ENCODE measurements at regions not wholly inside any gene's neighbourhood (a gene's known extent, or its start where the extent isn't known, plus 50 kb on each side); places are given as distances from the start of the nearest gene placed in this dataset.

DNA sequence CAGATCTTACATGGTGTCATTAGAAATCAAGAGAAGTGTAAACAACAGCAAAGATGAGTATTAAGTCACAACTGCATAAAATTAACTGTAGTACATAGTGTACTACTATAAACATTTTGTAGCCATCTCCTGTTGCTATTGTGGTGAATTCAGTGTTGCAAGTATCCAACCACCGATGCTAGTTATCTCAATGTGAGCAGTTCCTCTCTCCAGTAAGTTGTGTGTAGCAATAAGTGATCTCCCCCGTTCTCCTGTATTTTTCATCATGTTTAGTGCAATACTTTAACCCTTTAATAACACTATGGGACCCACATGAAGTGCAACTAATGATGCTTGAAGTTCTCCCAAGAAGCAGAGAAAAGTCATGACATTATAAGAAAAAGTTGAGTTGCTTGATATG, 264.7 kb upstream of the KCNH8 start:
- no peak for DNase-seq (ENCODE audit: low read depth)

DNA sequence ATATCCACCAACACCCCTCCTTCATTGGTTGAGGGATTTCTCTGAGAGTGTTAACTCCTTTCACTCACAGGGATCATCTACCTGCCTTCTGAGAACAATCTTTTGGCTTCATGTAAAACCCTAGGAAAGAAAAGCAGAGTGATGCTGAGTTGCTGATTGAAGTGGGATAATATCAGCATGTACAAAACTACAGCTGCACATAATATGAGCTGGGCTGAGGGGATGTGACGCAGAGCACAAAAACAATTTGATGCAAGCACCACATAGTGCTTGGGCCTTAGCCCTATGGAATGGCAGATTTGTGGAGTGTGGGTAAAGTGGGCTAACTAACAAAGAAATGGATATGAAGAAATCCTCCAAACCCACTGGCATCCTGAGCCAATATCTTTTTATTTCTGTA, 267.6 kb upstream of the KCNH8 start:
- DNase-seq (ENCODE audit: low read depth): no peak

DNA sequence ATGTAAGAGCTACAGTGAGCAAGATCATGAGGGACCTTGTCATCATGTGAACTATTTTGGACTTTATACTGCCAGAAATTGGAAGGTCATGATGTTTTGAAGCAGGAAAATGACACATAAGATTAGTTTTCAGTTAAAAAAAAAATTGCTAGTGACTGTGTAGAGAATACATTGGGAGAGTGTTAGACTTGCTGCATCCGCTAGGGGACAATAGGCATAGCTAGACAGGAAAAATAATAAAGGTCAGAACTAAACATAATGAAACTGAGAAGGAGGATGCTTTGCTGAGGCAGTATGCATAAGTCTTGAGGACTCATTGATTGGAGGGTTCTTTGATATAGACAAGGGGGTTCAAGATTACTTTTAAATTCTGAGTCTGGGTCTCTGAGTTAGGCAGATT, 275.8 kb upstream of the KCNH8 start:
- no peak for DNase-seq (ENCODE audit: low read depth)

DNA sequence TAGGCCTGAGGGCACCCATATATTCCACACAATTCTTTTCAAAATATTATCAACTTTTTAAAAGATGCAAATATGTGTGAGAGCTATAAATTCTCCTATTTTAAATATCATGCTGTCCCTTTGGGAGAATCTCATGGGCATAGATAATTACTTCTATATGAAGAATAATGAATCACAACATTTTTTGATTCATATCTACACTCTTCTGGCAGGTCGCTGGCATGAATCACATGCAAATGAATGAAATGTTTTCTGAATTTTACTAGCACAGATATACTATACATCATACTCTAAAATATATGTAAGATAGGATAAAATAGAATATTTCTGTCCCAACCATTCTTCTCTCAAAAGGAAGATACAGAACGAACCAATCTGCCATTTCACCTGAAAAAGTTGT, 277.7 kb upstream of the KCNH8 start:
- no peak for DNase-seq (ENCODE audit: low read depth)

DNA sequence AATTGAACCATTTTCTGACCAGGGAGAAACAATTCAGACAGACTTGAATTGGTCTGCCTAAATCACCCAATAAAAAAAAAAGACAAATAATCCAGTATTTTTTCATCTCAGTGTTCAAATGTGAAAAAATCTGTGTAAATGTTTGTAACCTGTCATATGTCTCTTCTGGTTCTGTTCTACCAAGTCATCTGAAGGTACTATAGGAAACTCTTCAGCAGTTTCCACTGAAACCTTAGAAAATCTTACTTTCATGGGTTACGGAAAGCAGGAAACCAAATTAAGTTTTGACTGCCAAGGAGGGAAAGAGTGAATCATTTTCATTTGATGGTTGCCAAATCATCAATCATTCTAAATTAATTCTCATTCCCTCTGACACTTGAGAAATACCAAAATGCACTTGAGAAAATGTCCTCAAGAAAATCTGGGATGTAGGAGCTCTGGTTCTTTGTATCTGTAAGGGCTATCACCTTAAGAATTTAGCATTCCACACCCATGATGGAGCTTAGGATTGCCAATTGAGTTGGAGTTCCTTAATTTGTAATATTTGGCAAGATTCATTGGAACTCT, 278.2 kb upstream of the KCNH8 start:
- no peak for DNase-seq (ENCODE audit: low read depth)

DNA sequence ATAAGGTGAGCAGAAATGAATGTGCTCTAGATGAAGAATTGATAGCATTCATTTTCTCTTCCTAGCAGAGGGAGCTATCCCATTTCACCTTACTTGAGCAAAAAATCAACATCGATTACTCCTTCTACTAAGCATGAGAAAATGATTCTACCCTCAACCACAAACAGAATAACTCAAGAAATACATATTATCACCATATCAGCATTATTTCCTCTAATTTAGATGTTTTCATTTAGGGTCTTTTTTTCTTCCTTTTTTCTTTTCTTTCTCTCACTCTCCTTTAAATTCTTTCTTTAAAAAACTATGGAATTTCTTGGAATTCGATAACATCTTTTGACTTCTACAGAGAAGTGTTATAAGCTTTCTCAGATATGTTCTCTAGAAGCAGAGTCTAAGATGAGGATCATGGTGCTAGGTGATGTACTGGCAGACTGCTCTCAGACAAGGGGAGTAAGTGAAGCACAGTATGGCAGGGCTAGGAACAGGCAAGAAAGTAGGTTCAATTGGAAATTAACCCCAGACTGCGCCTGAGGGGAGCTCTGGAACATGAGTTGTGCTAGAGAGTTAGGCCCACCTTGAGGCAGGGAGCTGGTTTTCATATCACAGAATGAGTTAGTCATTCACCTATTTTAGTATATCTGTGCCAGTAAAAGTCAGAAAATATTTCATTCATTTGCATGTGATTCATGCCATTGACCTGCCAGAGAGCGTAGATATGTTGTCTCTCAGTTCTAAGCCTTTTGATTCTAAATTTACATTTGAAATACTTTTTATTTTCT, 279.2 kb upstream of the KCNH8 start:
- no peak for DNase-seq (ENCODE audit: low read depth)

DNA sequence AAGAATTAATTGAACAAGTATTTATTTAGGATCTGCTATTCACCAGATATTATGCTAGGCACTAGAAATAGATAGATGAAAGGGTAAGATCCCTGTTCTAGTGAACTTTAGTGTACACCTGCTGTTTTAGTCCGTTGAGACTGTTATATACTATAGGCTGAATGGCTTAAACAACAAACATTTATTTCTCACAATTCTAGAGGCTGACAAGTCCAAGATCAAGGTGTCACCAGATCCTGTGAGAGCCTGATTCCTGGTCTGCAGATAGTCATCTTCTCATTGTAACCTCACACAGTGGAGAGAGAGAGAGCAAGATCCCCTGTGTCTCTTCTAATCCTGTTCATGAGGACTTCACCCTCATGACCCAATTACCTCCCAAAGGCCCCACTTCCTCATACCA, 281.4 kb upstream of the KCNH8 start:
- DNase-seq (ENCODE audit: low read depth): no peak

DNA sequence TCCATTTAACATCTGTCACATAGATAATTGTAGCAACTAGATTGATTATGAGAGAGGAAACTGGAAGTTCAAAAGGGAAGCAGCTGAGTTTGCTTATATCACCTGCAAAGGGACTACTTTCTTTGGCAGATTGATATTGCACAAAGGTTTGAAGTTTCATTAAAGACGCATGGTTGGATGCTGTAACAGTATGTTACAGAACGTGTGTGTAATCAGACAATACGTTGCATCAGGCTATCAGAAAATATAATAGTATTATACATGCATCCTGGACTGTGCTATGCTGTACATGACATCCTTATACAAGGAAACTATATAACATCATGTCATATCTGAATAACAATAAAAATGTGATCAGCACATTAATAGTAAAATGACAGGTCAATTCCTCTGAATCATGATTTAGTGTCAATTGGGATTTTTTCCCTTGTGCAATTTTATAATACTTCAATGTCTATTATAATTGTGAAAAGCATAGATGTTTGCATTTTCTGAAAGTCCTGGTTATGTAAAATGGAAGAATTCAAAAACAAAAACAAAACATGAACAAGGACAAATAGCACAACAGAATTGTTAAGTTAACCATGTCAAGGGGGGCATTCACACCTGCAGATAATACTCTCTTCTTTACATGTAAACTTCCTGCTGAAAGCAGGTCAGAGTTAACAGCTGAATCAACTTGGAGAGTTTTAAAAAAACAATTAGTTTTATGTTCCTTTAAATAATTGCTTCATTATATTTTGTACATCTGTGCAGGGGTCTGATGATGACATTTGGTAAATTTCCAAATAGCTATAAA, 283.2 kb upstream of the KCNH8 start:
- DNase-seq (ENCODE audit: low read depth): no peak

DNA sequence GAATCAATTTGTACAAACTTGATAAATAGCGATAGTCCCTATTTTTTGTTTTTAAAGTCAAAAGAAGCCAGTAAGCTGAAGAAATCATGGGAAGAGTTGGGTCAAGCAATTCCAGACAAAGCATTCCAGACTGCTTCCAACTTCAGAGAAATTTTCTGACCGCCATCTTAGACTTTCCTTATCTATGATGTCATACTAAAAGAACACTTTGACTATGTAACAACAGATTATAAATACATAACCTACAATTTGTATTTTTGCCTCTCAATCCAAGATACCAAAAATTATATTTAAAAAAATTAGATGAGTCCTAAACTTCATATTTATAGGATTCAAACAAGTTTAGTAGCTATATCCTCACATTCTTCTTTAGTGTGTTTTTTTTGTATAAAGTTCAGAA, 286.2 kb upstream of the KCNH8 start:
- DNase-seq (ENCODE audit: low read depth): no peak

DNA sequence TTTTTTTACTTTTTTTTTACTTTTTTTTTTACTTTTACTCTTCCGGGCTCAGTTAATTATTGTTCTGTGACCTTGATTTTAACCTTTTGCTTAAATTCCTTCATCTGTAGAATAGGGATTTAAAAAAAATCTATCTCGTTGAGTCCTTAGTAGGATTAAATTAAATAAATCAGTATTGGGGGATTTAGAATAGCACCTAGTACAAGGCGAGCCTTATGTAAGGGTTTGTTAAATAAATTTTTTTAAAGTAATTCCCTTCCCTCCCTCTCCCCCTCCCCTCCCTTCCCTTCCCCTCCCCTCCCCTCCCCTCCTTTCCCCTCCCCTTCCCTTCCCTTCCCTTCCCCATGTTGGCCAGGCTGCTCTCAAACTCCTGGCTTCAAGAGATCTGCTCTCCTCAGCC, 287.2 kb upstream of the KCNH8 start:
- DNase-seq (ENCODE audit: low read depth): no peak

DNA sequence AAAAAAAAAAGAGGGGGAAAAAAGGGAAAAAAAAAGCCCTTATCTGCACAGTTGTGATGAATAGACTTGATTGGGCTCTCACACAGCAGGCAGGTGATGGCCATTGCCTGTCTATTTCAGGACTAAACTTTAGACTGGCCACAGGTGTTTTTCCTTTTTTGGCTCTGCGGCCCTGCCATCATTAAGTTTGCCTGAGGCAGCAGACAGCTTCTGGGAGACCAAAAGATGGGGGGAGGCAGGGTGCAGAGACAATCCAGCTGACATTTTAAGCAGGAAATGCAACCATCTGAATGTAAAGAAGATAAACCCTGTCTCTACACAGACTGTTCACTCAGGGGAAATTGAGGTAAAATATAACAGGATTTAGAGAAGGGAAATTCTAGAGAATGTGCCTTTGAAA, 295.0 kb upstream of the KCNH8 start:
- no peak for DNase-seq (ENCODE audit: low read depth)

DNA sequence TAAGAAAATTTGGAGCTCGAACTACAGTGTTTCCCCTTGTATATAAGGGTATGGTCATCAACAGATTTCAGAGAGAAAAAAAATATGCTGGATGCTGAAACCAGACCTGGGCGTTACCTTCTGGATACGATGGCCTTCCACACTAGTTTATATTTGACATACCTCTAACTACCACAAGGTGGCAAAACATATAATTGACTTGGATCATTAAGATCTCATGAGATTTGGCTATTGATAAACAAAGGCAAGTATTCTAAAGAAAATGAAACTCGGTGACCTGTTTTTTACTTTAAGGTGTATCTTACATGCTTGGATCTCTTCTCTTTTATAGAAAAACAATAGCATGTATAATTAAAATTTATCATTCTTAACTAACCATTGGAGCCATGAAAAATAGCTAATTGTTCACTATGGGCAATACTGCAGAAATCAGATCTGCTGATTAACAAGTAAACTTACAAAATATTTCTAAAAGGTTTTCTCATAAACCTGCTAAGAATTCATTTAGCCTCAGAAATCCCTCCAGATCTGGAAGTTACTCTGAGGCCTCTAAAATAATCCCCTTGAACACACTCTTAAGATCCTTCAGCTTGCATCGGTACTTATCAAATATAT, 300.6 kb upstream of the KCNH8 start:
- no peak for DNase-seq (ENCODE audit: low read depth)

DNA sequence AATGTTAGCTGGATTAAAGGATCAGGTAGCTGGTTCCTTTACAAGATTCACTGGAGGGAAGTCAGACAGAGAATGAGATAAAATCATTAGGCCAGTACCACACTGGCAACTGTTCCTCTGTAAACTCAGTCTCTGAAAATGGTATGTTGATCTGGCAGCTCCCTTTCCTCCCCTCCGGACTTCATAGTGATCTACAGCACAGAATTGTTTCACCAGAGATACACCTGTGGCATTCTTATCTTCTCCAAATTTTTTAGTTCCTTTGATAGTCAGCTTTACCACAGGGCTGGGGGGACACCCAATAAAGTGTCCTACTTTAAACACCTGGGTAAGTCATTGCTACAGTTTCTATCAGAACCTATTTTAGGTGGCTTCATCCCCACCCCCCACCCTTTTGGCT, 304.3 kb upstream of the KCNH8 start:
- DNase-seq (ENCODE audit: low read depth): no peak

DNA sequence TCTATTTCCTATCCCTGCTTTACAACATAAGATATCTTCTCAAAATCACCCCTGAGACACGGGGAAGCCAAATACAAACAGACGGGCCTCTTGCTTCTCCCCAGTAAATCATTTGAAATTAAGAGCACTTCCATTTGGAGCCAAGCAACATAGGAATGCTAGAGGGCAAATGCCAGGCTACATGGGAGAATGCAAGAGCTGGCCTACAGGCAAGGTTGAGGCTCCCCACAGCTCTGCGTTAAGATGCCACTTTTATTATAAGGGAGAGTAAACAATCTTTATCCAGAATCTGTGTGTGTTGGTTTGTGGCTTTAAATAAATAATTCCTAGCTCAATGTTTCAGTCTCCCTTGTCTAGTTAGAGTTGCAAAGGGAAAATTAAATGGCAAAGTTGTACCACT, 305.1 kb upstream of the KCNH8 start:
- no peak for DNase-seq (ENCODE audit: low read depth)

DNA sequence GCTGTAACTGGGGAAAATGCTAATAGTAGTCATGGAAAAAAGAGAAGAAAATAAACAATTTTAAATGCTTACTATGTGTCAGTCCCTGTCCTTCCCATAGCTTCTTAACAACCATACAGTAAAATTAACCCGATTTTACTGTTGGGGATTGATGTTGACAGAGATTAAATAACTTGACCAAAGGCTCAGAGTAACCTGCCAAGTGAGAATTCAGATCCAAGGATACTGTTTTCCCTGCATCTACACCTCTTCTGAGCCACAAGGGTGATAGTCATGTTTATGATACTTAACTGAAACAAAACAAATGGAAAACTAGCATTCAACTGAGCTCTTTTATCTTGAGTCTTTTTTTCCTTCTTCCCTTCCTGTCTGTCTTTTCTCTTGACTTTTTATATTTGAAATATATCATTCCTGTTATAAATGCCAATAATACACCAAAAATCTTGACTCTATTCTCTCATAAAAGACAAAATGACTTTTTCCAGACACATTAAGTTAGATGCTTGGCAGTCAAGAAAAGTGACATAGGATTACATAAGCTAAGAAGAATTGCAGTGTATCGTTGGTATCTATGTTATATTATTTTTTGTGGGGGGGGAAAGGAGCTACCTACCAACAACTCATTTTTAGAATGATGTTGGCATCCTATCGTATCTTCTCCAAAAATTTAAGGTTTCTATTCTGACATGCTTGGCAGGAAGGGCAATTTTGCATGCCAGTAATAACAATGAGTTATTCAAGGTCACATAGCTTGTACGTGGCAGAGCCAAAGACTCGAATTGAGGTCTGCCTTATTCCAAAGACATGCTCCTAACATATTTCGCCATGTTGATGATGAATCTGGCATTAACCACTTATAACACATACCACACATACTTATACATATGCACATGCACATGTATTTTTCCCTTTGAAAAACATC, 306.6 kb upstream of the KCNH8 start:
- no peak for DNase-seq (ENCODE audit: low read depth)

DNA sequence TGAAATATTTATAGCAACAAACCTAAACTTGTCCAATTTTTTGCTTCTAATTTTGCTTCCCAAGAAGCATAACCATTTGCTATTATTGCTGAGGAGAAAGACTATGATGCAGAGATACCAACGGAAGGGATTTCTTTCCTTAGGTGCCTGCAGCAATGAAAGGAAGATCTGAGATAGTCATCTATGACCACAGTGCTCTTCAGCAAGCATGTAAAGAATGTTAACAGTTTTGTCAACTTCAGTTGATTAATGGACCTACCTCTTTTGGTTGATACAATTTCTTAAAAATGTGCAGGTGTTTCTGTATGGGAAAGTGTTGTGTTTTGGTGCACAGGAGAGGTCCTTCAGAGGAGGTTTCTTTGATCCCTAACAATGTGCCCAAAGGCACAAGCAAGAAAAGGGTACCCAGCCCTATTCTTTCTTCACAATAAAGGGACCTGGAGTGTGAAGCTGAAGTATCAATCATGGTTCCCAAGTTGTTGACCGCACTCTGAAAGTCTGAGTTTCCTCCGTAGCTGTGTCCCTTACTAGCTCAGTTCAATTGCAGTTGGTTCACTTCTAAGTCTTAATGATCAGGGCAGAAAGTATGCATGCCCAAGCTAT, 307.7 kb upstream of the KCNH8 start:
- no peak for DNase-seq (ENCODE audit: low read depth)

DNA sequence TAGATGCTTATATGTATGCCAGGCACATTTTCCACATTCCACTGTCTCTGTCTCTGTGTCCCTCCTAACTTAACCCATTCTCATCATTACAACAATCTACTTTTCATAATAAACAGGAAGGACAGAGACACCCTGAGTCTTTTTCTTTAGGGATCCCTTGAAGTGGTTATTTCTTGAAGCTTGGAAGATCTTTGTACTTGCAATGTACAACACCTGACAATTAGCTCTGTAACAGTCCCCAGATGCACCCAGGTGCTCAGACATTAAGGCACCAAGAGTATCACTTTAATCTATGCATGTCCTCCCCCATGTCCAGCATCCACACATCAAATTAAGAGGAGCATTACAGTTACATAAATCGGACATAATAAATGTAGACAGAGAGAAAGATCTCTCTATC, 309.6 kb upstream of the KCNH8 start:
- DNase-seq (ENCODE audit: low read depth): no peak

DNA sequence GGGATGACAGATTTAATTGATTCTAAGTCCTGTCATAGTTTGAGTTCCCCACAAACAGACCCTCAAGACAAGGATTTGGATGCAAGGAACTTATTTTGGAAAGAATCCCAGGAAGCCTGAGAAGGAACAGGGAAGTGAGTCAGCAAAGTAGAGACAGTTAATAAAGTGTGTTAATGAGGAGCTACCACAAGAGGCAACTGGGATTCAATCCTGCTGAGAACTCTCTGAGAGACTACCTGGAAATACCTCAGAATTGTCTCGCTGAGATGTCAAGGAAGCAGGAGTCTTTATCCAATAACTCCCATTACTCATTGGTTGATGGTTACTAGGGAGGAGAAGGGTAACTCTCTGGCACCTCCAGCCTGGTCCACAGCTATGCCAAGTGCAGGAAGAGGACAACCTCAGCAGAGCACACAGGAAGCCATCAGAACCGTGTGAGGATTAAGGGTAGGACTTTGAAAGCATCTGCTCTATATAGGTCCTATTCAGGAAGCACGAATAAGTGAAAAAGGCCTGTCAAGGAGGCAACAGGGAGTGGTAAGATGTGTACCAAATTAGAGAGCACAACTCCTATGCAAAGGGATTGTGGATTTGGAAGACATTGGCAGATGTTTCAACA, 311.1 kb upstream of the KCNH8 start:
- no peak for DNase-seq (ENCODE audit: low read depth)

DNA sequence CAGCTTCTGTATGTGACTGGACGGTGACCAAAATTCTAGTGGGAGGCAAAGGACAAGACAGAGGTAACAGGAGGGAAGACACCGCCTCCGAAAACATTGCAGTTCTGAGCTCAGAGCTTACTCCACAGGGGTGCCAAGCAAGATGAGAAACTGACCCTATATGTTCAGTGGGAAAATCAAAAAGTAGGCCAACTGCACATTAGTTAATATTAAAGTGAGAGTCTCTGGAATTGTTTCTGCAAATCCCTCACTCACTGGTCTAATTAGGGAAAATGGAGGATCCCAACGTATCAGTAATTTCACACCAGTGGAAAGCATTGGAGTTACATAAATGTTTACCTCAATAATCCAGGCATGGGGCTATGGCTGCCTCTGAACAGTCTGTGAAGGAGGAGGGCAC, 313.3 kb upstream of the KCNH8 start:
- no peak for DNase-seq (ENCODE audit: low read depth)

DNA sequence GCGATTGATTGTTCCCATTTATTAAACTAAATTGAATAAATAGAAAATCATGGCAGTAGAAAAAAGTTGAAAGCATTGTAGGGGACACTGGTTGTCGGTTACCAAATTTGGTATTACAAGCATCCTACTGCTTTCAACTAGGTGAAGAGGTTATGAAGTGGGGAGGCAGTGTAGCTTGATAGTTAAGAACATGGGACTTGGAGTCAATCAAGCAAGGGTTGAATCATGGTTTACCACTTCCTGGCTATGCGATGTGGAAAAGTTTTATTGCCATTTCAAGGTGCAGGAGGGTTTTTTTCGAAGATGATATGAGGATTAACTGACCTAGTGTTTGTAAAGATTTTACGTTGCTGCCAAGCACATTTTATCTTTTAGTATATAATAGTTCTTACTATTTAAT, 318.2 kb upstream of the KCNH8 start:
- DNase-seq (ENCODE audit: low read depth): no peak

DNA sequence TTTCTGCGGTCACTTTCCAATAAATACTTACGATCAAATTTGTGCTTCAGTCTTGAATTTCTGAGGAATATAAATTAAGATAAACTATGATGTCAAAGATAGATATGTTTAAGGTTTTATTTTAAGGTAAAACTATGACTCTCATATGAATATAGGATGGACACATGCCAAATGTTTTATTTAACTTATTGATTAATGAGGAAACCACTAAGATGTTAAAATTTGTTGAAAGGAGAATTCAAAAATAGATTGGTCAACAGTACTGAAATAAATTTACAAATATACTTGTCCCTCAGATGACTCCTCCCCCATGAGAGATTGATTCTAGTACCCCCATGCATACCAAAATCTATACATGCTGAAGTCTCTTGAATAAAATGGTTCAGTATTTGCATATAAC, 319.7 kb upstream of the KCNH8 start:
- no peak for DNase-seq (ENCODE audit: low read depth)

Data from amniotic epithelial cell (primary cell).